ENCODE measurements at regions not wholly inside any gene's neighbourhood (a gene's known extent, or its start where the extent isn't known, plus 50 kb on each side); places are given as distances from the start of the nearest gene placed in this dataset.

- DNase-seq (ENCODE audit: low spot score) = no peak
These were observed 1666.2 kb upstream of the SLC39A10 start for GRCh38 chr2:193990868-193991267.

GRCh38 chr2:193989645-193990044 lies 1667.4 kb upstream of the SLC39A10 start:
- no peak for DNase-seq (ENCODE audit: low spot score)

GRCh38 chr2:193988784-193989183 lies 1668.2 kb upstream of the SLC39A10 start:
- DNase-seq (ENCODE audit: low spot score) = no peak

- no peak for DNase-seq (ENCODE audit: low spot score)
These were observed 1671.8 kb upstream of the SLC39A10 start for GRCh38 chr2:193985272-193985671.

GRCh38 chr2:193980599-193980998 lies 1676.4 kb upstream of the SLC39A10 start:
- DNase-seq (ENCODE audit: low spot score) = no peak

- DNase-seq (ENCODE audit: low spot score) = no peak
These were observed 1683.2 kb upstream of the SLC39A10 start for GRCh38 chr2:193973781-193974180.

- no peak for DNase-seq (ENCODE audit: low spot score)
These were observed 1690.4 kb upstream of the SLC39A10 start for GRCh38 chr2:193966590-193966989.

- no peak for DNase-seq (ENCODE audit: low spot score)
These were observed 1691.8 kb upstream of the SLC39A10 start for GRCh38 chr2:193965263-193965662.

- no peak for DNase-seq (ENCODE audit: low spot score)
These were observed 1693.4 kb upstream of the SLC39A10 start for GRCh38 chr2:193963472-193964119.

GRCh38 chr2:193946806-193947205 lies 1710.2 kb upstream of the SLC39A10 start:
- DNase-seq (ENCODE audit: low spot score) = no peak

- DNase-seq (ENCODE audit: low spot score) = no peak
These were observed 1713.5 kb upstream of the SLC39A10 start for GRCh38 chr2:193943406-193943960.

- no peak for DNase-seq (ENCODE audit: low spot score)
These were observed 1721.9 kb upstream of the SLC39A10 start for GRCh38 chr2:193935114-193935513.

GRCh38 chr2:193929131-193929530 lies 1727.9 kb upstream of the SLC39A10 start:
- peak; percentile 5 for DNase-seq (ENCODE audit: low spot score)

- no peak for DNase-seq (ENCODE audit: low spot score)
These were observed 1712.8 kb upstream of the TMEFF2 start for GRCh38 chr2:193907561-193907960.

GRCh38 chr2:193900292-193900691 lies 1705.6 kb upstream of the TMEFF2 start:
- DNase-seq (ENCODE audit: low spot score) = no peak

- peak; percentile 10 for DNase-seq (ENCODE audit: low spot score)
These were observed 1700.5 kb upstream of the TMEFF2 start for GRCh38 chr2:193895226-193895625.

GRCh38 chr2:193894081-193894480 lies 1699.3 kb upstream of the TMEFF2 start:
- DNase-seq (ENCODE audit: low spot score) = no peak

- DNase-seq (ENCODE audit: low spot score) = no peak
These were observed 1696.3 kb upstream of the TMEFF2 start for GRCh38 chr2:193891023-193891422.

GRCh38 chr2:193885419-193885818 lies 1690.7 kb upstream of the TMEFF2 start:
- no peak for DNase-seq (ENCODE audit: low spot score)

GRCh38 chr2:193883820-193884219 lies 1689.1 kb upstream of the TMEFF2 start:
- DNase-seq (ENCODE audit: low spot score) = no peak

GRCh38 chr2:193876980-193877379 lies 1682.2 kb upstream of the TMEFF2 start:
- no peak for DNase-seq (ENCODE audit: low spot score)

GRCh38 chr2:193869564-193869963 lies 1674.8 kb upstream of the TMEFF2 start:
- no peak for DNase-seq (ENCODE audit: low spot score)

GRCh38 chr2:193868833-193869232 lies 1674.1 kb upstream of the TMEFF2 start:
- DNase-seq (ENCODE audit: low spot score) = peak; percentile 81

- DNase-seq (ENCODE audit: low spot score) = no peak
These were observed 1673.4 kb upstream of the TMEFF2 start for GRCh38 chr2:193868132-193868531.
